GM23248 (cell line): ENCODE measurements at regions not wholly inside any gene's neighbourhood (a gene's known extent, or its start where the extent isn't known, plus 50 kb on each side); places are given as distances from the start of the nearest gene placed in this dataset.

ENCODE experiments used
- EZH2 ChIP-seq: fragments of 200-600 bp; sonication (generic); IDR thresholded peaks from 2 replicates; pipeline ENCODE4 v1.6.1; 2018; ENCODE audit warnings: antibody characterized with exemption, mild to moderate bottlenecking; ENCODE audit not compliant: insufficient read depth, poor library complexity, severe bottlenecking
- EZH2phosphoT487 ChIP-seq: fragments of 200-600 bp; sonication (generic); IDR thresholded peaks from 2 replicates; pipeline ENCODE4 v1.6.1; 2018; ENCODE audit warnings: antibody characterized with exemption, moderate library complexity, mild to moderate bottlenecking, low read depth; ENCODE audit not compliant: insufficient read depth

- TF ChIP-seq EZH2, result no peak
- TF ChIP-seq EZH2phosphoT487, result no peak
Measured at GRCh38 chr2:200109421-200109820, 154.0 kb downstream of the MAIP1 start.
